ENCODE measurements at regions not wholly inside any gene's neighbourhood (a gene's known extent, or its start where the extent isn't known, plus 50 kb on each side); places are given as distances from the start of the nearest gene placed in this dataset.

DNA sequence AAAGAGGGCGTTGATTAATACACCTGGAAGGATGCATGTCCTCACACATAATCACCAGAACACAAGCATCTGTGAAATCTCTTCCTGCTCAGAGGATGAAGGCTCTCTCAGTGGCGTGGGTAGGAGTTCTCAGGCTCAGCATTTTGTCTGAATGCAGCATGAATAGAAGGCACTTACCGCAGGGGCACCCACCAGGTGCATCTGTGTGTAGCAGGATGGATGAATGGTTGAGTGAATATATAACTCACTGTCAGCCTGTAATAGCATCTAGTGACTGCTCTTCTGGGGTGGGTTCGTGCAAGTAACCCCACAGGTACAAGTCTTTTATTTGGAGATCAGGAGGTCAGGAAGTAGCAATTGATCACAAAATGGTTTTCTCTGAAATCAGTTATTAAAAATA, 143.0 kb downstream of the SQOR start:
- no peak for TF ChIP-seq POLR2A (IDR thresholded peaks at IDR 0.05)
- TF ChIP-seq, protein P1, sequence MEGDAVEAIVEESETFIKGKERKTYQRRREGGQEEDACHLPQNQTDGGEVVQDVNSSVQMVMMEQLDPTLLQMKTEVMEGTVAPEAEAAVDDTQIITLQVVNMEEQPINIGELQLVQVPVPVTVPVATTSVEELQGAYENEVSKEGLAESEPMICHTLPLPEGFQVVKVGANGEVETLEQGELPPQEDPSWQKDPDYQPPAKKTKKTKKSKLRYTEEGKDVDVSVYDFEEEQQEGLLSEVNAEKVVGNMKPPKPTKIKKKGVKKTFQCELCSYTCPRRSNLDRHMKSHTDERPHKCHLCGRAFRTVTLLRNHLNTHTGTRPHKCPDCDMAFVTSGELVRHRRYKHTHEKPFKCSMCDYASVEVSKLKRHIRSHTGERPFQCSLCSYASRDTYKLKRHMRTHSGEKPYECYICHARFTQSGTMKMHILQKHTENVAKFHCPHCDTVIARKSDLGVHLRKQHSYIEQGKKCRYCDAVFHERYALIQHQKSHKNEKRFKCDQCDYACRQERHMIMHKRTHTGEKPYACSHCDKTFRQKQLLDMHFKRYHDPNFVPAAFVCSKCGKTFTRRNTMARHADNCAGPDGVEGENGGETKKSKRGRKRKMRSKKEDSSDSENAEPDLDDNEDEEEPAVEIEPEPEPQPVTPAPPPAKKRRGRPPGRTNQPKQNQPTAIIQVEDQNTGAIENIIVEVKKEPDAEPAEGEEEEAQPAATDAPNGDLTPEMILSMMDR (IDR thresholded peaks at IDR 0.05) = no peak

Data from uterus (tissue), 2 donors.